Neural crest cell (in vitro differentiated cells): ENCODE measurements at regions not wholly inside any gene's neighbourhood (a gene's known extent, or its start where the extent isn't known, plus 50 kb on each side); places are given as distances from the start of the nearest gene placed in this dataset.

Source experiments
- DNase-seq: peaks from one replicate; pipeline ENCODE4 v3.0.0; 2021; ENCODE audit warnings: low read depth, mixed read lengths, low spot score
- H3K27ac Mint-ChIP-seq: one replicate; pipeline ENCODE4 v1.8.0; 2021; ENCODE audit warnings: mild to moderate bottlenecking, mixed read lengths; ENCODE audit not compliant: unreplicated experiment
- H3K27me3 Mint-ChIP-seq: 2 replicates; pipeline ENCODE4 v1.8.0; 2021; ENCODE audit warnings: low read depth, mild to moderate bottlenecking, mixed read lengths
- H3K36me3 Mint-ChIP-seq: 2 replicates; pipeline ENCODE4 v1.8.0; 2021; ENCODE audit warnings: low read depth, mild to moderate bottlenecking, mixed read lengths
- H3K4me1 Mint-ChIP-seq: 2 replicates; pipeline ENCODE4 v1.8.0; 2021; ENCODE audit warnings: mixed read lengths
- H3K4me3 Mint-ChIP-seq: one replicate; pipeline ENCODE4 v1.8.0; 2021; ENCODE audit warnings: mild to moderate bottlenecking, mixed read lengths
- H3K9me3 Mint-ChIP-seq: 2 replicates; pipeline ENCODE4 v1.8.0; 2021; ENCODE audit warnings: mixed read lengths
- TF ChIP-seq, protein P1 (sequence below): fragments of 200-600 bp; sonication (generic); conservative IDR thresholded peaks from 2 replicates; pipeline ENCODE4 v1.5.0; 2021; ENCODE audit warnings: antibody characterized with exemption, mild to moderate bottlenecking

- no peak overlapping the region for H3K27ac Mint-ChIP-seq
- peaks cover 6% of the 10 kb centered on the region for H3K4me1 Mint-ChIP-seq
- no peak overlapping the region for H3K4me3 Mint-ChIP-seq
- TF ChIP-seq, protein P1, sequence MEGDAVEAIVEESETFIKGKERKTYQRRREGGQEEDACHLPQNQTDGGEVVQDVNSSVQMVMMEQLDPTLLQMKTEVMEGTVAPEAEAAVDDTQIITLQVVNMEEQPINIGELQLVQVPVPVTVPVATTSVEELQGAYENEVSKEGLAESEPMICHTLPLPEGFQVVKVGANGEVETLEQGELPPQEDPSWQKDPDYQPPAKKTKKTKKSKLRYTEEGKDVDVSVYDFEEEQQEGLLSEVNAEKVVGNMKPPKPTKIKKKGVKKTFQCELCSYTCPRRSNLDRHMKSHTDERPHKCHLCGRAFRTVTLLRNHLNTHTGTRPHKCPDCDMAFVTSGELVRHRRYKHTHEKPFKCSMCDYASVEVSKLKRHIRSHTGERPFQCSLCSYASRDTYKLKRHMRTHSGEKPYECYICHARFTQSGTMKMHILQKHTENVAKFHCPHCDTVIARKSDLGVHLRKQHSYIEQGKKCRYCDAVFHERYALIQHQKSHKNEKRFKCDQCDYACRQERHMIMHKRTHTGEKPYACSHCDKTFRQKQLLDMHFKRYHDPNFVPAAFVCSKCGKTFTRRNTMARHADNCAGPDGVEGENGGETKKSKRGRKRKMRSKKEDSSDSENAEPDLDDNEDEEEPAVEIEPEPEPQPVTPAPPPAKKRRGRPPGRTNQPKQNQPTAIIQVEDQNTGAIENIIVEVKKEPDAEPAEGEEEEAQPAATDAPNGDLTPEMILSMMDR = no peak
- peaks cover 17% of the 10 kb centered on the region for H3K27me3 Mint-ChIP-seq
- DNase-seq = no peak
- no peaks in the 10 kb centered on the region for H3K9me3 Mint-ChIP-seq
- no peaks in the 10 kb centered on the region for H3K36me3 Mint-ChIP-seq
These were observed 219.3 kb downstream of the CEMIP2 start for GRCh38 chr9:71549023-71549422.

GRCh38 chr9:71544464-71544863 lies 223.8 kb downstream of the CEMIP2 start:
- H3K4me3 Mint-ChIP-seq = no peak overlapping the region
- no peaks in the 10 kb centered on the region for H3K4me1 Mint-ChIP-seq
- no peaks in the 10 kb centered on the region for H3K36me3 Mint-ChIP-seq
- H3K9me3 Mint-ChIP-seq = no peaks in the 10 kb centered on the region
- TF ChIP-seq, protein P1 = no peak
- peaks cover 4% of the 10 kb centered on the region for H3K27me3 Mint-ChIP-seq
- no peak for DNase-seq
- H3K27ac Mint-ChIP-seq = no peak overlapping the region

DNA sequence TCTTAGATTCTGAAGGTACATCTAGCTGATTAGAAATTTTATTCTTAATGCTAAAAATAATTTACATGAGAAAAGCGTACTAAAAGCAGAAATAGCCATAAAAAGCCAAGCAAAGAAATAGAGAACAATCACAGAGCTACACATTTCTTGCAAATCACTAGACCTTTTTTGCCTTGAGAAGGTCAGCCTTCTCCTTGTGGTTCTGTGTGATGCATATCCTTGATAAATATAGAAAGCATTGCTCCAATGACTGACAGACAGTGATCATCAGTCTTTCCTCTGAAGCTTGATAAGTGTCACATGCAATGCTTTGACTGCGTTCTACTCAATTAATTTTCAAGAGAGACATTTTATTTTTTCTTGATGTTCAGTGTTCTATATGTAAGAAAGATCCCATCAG lies 226.9 kb downstream of the CEMIP2 start:
- TF ChIP-seq, protein P1 = no peak
- Mint-ChIP-seq H3K4me3 (no peak overlapping the region), H3K27ac (no peak overlapping the region), H3K36me3 (no peaks in the 10 kb centered on the region), H3K9me3 (no peaks in the 10 kb centered on the region), H3K4me1 (no peaks in the 10 kb centered on the region), H3K27me3 (no peaks in the 10 kb centered on the region)
- DNase-seq = no peak

DNA sequence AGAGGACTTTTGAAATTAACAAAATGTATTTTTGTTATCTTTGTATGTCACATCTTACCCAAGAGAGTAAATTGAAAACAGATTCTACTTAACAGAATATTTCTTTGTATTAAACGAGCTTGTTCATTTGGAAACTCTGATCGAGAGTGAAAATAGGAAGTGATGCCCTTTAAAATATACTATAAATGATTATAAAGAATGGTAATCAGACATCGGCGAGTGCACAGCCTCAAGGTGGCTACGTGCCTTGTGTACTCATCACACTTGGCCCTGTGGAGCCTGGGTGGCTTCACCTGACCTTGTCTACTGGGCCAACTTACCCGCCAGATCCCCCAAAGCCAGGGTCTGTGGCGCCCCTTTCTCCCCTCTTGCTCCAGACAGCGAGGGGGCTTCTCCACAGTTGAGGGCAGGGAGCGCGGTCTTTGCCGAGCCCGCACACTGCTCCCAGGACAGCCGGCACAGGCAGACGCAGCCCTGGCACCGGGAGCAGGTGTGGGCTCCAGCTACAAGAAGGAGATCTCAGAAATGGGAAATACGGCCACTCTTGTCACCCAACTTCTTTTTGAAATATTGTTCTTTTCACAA lies 243.2 kb downstream of the CEMIP2 start:
- no peak overlapping the region for H3K27ac Mint-ChIP-seq
- H3K4me1 Mint-ChIP-seq = no peaks in the 10 kb centered on the region
- no peaks in the 10 kb centered on the region for H3K36me3 Mint-ChIP-seq
- H3K9me3 Mint-ChIP-seq = peaks cover 2% of the 10 kb centered on the region
- H3K27me3 Mint-ChIP-seq = no peaks in the 10 kb centered on the region
- no peak overlapping the region for H3K4me3 Mint-ChIP-seq
- no peak for DNase-seq
- TF ChIP-seq, protein P1 = no peak

DNA sequence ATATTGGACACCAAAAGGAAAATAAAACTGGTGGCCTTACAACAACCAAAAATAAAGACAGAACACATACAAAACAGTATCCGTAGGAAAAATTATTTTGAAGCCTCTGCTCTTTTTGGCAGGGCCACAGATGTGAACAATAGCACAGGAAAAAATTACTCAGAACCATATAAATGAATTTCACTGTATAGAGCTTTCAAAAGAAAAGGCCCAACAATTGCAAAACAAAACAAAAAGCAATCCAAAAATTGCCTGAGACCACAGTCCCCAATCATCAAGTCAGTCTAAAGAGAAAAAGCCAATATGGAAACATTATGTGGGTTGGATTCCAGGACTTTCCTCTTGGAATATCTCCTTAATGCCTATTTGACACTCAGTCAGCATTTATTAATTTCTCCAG lies 243.8 kb downstream of the CEMIP2 start:
- DNase-seq = no peak
- Mint-ChIP-seq H3K4me3 (no peak overlapping the region), H3K27ac (no peak overlapping the region), H3K9me3 (peaks cover 2% of the 10 kb centered on the region), H3K36me3 (no peaks in the 10 kb centered on the region), H3K4me1 (no peaks in the 10 kb centered on the region), H3K27me3 (no peaks in the 10 kb centered on the region)
- TF ChIP-seq, protein P1 = no peak
